ENCODE measurements at regions not wholly inside any gene's neighbourhood (a gene's known extent, or its start where the extent isn't known, plus 50 kb on each side); places are given as distances from the start of the nearest gene placed in this dataset.

GRCh38 chr17:74123350-74123749 lies 80.1 kb upstream of the RPL38 start:
- intact Hi-C loops (cut with micrococcal nuclease) (no loop called here), in situ Hi-C loops (cut with MboI) (no loop called here)
- Histone ChIP-seq H3K79me2 (ENCODE audit: control insufficient read depth, insufficient read depth, low read length) (no peaks in the 10 kb centered on the region), H3K4me3 (no peak overlapping the region), H3K27ac (ENCODE audit: extremely low read depth, low read depth, low read length) (no peak overlapping the region), H3K36me3 (ENCODE audit: control insufficient read depth, insufficient read depth, low read length) (no peaks in the 10 kb centered on the region), H3K9me1 (ENCODE audit: control insufficient read depth, insufficient read depth, low read length) (no peaks in the 10 kb centered on the region), H3K9ac (ENCODE audit: insufficient read depth in 1 of 2, low read depth in 2 of 2, low read length in 2 of 2) (no peak overlapping the region), H3K4me1 (replicated peaks in 1 of 2; ENCODE audit: control insufficient read depth in 2 of 2, insufficient read depth in 2 of 2, low read length in 2 of 2) (no peaks in the 10 kb centered on the region; a peak in 1 of 5 replicates), H3K27me3 (ENCODE audit: control insufficient read depth in 2 of 2, insufficient read depth in 2 of 2, low read length in 2 of 2) (peaks cover 5 to 31% of the 10 kb centered on the region in 2 experiments; a peak in 2 of 5 replicates), H3K4me2 (ENCODE audit: insufficient read depth, low read length) (no peak overlapping the region), H4K20me1 (replicated peaks; ENCODE audit: control insufficient read depth, insufficient read depth, low read length) (no peaks in the 10 kb centered on the region), H2AFZ (ENCODE audit: low read depth, low read length) (no peak overlapping the region), H3K9me3 (replicated peaks; ENCODE audit: control insufficient read depth, insufficient read depth, low read depth, low read length) (no peaks in the 10 kb centered on the region)
- no peak for TF ChIP-seq PBX2 (CRISPR knock-in tag; IDR thresholded peaks at IDR 0.05; ENCODE audit: low read depth)
- TF ChIP-seq PBX2 (tag; conservative IDR thresholded peaks at IDR 0.05; ENCODE audit: low read depth): no peak
- no peak for TF ChIP-seq ZNF589 (CRISPR knock-in tag; IDR thresholded peaks at IDR 0.05; ENCODE audit: low read depth)
- no peak for TF ChIP-seq HES1 (IDR thresholded peaks at IDR 0.05; ENCODE audit: low read depth)
- no peak for TF ChIP-seq ZNF511 (CRISPR knock-in tag; IDR thresholded peaks at IDR 0.05)
- TF ChIP-seq GATA2 (CRISPR knock-in tag; IDR thresholded peaks at IDR 0.05): no peak
- TF ChIP-seq HNRNPH1 (optimal IDR thresholded peaks at IDR 0.05; ENCODE audit: low read depth, low read length): no peak
- no peak for TF ChIP-seq CTCFL (IDR thresholded peaks at IDR 0.05; ENCODE audit: borderline replicate concordance, insufficient read depth, low read depth, low read length, poor library complexity, severe bottlenecking)
- peak in 1 of 2 experiments; percentile 14; a peak in 1 of 4 replicates for TF ChIP-seq RAD21 (CRISPR knock-in tag; conservative IDR thresholded peaks at IDR 0.05 in 1 of 2, IDR thresholded peaks at IDR 0.05 in 1 of 2)
- no peak for TF ChIP-seq ZBED1 (IDR thresholded peaks at IDR 0.05)
- ATAC-seq: peak; percentile 58; the same call in 2 of the 3 replicates
- ChIA-PET POLR2A (no interaction called here), CTCF (ENCODE audit: low intra/inter-chr PET ratio) (no interaction called here)
- FAIRE-seq: no peak
- BruUV-seq (replicated peaks): no TSS peak
- DNase-seq (ENCODE audit: extremely low read depth in 1 of 4, low spot score in 3 of 4): peak in 3 of 4 experiments; percentile 15 to 26 (median 19)
